ENCODE measurements at regions not wholly inside any gene's neighbourhood (a gene's known extent, or its start where the extent isn't known, plus 50 kb on each side); places are given as distances from the start of the nearest gene placed in this dataset.

- TF ChIP-seq POLR2A (IDR thresholded peaks at IDR 0.05; ENCODE audit: low read length) = no peak
- no peak for TF ChIP-seq GATA1 (IDR thresholded peaks at IDR 0.05; ENCODE audit: low read depth, low read length)
These were observed 657.3 kb downstream of the PCDH19 start for GRCh38 chrX:99752776-99753175.

All from erythroblast (primary cell).